A673 (cell line): ENCODE measurements at regions not wholly inside any gene's neighbourhood (a gene's known extent, or its start where the extent isn't known, plus 50 kb on each side); places are given as distances from the start of the nearest gene placed in this dataset.

ENCODE experiments used
- BruUV-seq: library from RNA; stranded (reverse); fragments of 400-500 nt; replicated peaks from 2 replicates; lab custom pipeline; 2021; lab: Mats Ljungman, UMichigan
- CTCF ChIA-PET: fragments of 300-600 bp; sonication (Branson Sonifier 250); formaldehyde crosslinking; loops from one replicate; lab custom pipeline; 2022; ENCODE audit warnings: antibody characterized with exemption; lab: Charles Lee
- POLR2A ChIA-PET: fragments of 300-600 bp; sonication (Branson Sonifier 250); formaldehyde crosslinking; loops from one replicate; lab custom pipeline; 2022; ENCODE audit warnings: antibody characterized with exemption; ENCODE audit not compliant: low non-redundant PET; lab: Charles Lee
- DNase-seq: peaks from one replicate; pipeline ENCODE4 v3.0.0-alpha.2; 2015; ENCODE audit warnings: low spot score
- H3K27ac ChIP-seq: fragments of 200-600 bp; sonication (generic); 2 replicates; pipeline ENCODE4 v1.5.1; 2016; ENCODE audit warnings: mixed run types, low read depth, mild to moderate bottlenecking, mixed read lengths, antibody characterized with exemption, low read length; ENCODE audit not compliant: poor library complexity, severe bottlenecking
- H3K27me3 ChIP-seq: fragments of 200-600 bp; sonication (generic); replicated peaks from 2 replicates; pipeline ENCODE4 v1.6.1; 2017; ENCODE audit warnings: mixed run types, low read depth, mild to moderate bottlenecking, mixed read lengths, antibody characterized with exemption, low read length; ENCODE audit not compliant: insufficient read depth, poor library complexity
- H3K36me3 ChIP-seq: fragments of 200-600 bp; sonication (generic); 2 replicates; pipeline ENCODE4 v1.6.1; 2016; ENCODE audit warnings: mixed run types, mild to moderate bottlenecking, mixed read lengths, antibody characterized with exemption, low read length; ENCODE audit not compliant: insufficient read depth, poor library complexity, severe bottlenecking
- H3K4me1 ChIP-seq: fragments of 200-600 bp; sonication (generic); 2 replicates; pipeline ENCODE4 v1.6.1; 2017; ENCODE audit warnings: mixed run types, mild to moderate bottlenecking, mixed read lengths, antibody characterized with exemption, low read length; ENCODE audit not compliant: insufficient read depth, poor library complexity, severe bottlenecking
- H3K4me3 ChIP-seq: fragments of 200-600 bp; sonication (generic); 2 replicates; pipeline ENCODE4 v1.5.1; 2016; ENCODE audit warnings: low read depth, mixed run types, mild to moderate bottlenecking, mixed read lengths, low read length; ENCODE audit not compliant: poor library complexity, severe bottlenecking
- H3K9me3 ChIP-seq: fragments of 200-600 bp; sonication (generic); 2 replicates; pipeline ENCODE4 v1.6.1; 2016; ENCODE audit warnings: mixed run types, low read depth, mild to moderate bottlenecking, mixed read lengths, antibody characterized with exemption, low read length; ENCODE audit not compliant: poor library complexity, severe bottlenecking
- CTCF ChIP-seq: fragments of 300-800, 200-600 bp; sonication (generic); conservative IDR thresholded peaks from 2 replicates; pipeline ENCODE4 v1.5.1; 2017; ENCODE audit warnings: low read depth, mild to moderate bottlenecking, antibody characterized with exemption, low read length, moderate library complexity, mixed read lengths
- EZH2 ChIP-seq: fragments of 200-600 bp; sonication (generic); IDR thresholded peaks from 2 replicates; pipeline ENCODE4 v1.6.1; 2017; ENCODE audit warnings: borderline replicate concordance, low read depth, mild to moderate bottlenecking, mixed read lengths, antibody characterized with exemption, low read length; ENCODE audit not compliant: poor library complexity, severe bottlenecking
- intact Hi-C: fragments of 100-400 bp; cut with micrococcal nuclease; formaldehyde crosslinking; loops from one replicate; pipeline ENCODE4 v1.10.0; 2022; ENCODE audit not compliant: unreplicated experiment

- no TSS peak for BruUV-seq
- Histone ChIP-seq H3K4me1 (no peaks in the 10 kb centered on the region), H3K27ac (no peak overlapping the region), H3K36me3 (no peaks in the 10 kb centered on the region), H3K9me3 (no peaks in the 10 kb centered on the region), H3K27me3 (no peaks in the 10 kb centered on the region), H3K4me3 (no peak overlapping the region)
- TF ChIP-seq EZH2 (no peak), CTCF (no peak)
- no peak for DNase-seq
- ChIA-PET CTCF (no interaction called here), POLR2A (no interaction called here)
- intact Hi-C loops: no loop called here
Observed at GRCh38 chr3:80668100-80668499, 900.3 kb upstream of the ROBO1 start.

DNA sequence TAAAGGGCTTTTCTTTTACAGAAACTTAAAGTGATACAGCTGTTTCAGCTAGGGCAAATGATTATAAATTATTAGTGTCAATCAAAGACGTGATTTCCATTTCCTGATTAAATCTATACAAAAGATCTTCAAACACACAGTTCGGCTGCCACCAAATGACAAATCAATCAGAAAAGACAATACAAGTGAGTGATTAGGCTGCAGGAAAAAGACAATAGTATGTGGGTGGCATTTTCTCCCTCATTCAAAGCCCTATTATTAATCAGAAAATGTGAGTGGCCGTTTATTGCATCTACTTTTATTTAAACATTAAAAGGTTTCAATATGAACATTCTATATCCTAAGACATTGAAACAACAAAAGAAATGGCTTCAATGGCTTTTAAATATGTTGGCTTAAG is 895.6 kb upstream of the ROBO1 start:
- H3K27ac ChIP-seq: no peak overlapping the region
- H3K4me1 ChIP-seq: no peaks in the 10 kb centered on the region
- TF ChIP-seq CTCF (no peak), EZH2 (no peak)
- ChIA-PET POLR2A (no interaction called here), CTCF (no interaction called here)
- no TSS peak for BruUV-seq
- intact Hi-C loops: no loop called here
- no peak overlapping the region for H3K4me3 ChIP-seq
- H3K36me3 ChIP-seq: no peaks in the 10 kb centered on the region
- no peaks in the 10 kb centered on the region for H3K9me3 ChIP-seq
- H3K27me3 ChIP-seq: no peaks in the 10 kb centered on the region
- DNase-seq: no peak

- ChIA-PET CTCF (no interaction called here), POLR2A (no interaction called here)
- Histone ChIP-seq H3K27me3 (no peaks in the 10 kb centered on the region), H3K36me3 (no peaks in the 10 kb centered on the region), H3K27ac (no peak overlapping the region), H3K9me3 (no peaks in the 10 kb centered on the region), H3K4me1 (no peaks in the 10 kb centered on the region), H3K4me3 (no peak overlapping the region)
- TF ChIP-seq EZH2 (no peak), CTCF (no peak)
- no peak for DNase-seq
- BruUV-seq: no TSS peak
- intact Hi-C loops: no loop called here
Observed at GRCh38 chr3:80655216-80655615, 887.4 kb upstream of the ROBO1 start.

GRCh38 chr3:80649170-80649569 is 881.4 kb upstream of the ROBO1 start:
- ChIA-PET POLR2A (no interaction called here), CTCF (no interaction called here)
- Histone ChIP-seq H3K27ac (no peak overlapping the region), H3K4me3 (no peak overlapping the region), H3K9me3 (no peaks in the 10 kb centered on the region), H3K27me3 (no peaks in the 10 kb centered on the region), H3K4me1 (no peaks in the 10 kb centered on the region), H3K36me3 (no peaks in the 10 kb centered on the region)
- TF ChIP-seq CTCF: no peak
- no peak for TF ChIP-seq EZH2
- no peak for DNase-seq
- no TSS peak for BruUV-seq
- intact Hi-C loops: no loop called here
